ENCODE measurements at regions not wholly inside any gene's neighbourhood (a gene's known extent, or its start where the extent isn't known, plus 50 kb on each side); places are given as distances from the start of the nearest gene placed in this dataset.

DNA sequence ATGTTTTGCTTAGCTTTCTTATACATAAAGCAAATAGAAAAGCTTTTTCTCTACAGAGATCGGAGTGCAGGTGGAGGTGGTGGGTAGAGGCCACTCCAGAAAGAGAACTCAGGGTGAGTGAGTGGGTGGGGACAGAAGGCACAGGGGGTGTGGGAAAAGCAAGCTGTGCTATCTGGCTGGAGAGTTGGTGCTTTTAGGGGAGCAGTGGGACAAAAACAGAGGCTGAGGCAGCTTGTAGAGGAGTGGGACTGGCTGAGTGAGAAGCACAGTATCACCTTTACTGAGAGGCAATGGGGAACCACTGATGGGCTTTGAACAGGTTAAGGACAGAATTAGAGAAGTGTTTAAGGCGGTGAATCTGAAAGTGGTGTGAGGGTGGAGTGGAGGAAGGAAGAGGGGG, 275.3 kb downstream of the TCF7L2 start:
- TF ChIP-seq, protein P1, sequence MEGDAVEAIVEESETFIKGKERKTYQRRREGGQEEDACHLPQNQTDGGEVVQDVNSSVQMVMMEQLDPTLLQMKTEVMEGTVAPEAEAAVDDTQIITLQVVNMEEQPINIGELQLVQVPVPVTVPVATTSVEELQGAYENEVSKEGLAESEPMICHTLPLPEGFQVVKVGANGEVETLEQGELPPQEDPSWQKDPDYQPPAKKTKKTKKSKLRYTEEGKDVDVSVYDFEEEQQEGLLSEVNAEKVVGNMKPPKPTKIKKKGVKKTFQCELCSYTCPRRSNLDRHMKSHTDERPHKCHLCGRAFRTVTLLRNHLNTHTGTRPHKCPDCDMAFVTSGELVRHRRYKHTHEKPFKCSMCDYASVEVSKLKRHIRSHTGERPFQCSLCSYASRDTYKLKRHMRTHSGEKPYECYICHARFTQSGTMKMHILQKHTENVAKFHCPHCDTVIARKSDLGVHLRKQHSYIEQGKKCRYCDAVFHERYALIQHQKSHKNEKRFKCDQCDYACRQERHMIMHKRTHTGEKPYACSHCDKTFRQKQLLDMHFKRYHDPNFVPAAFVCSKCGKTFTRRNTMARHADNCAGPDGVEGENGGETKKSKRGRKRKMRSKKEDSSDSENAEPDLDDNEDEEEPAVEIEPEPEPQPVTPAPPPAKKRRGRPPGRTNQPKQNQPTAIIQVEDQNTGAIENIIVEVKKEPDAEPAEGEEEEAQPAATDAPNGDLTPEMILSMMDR (IDR thresholded peaks at IDR 0.05) = no peak
- no peak for TF ChIP-seq POLR2A (IDR thresholded peaks at IDR 0.05)

Data from lower leg skin (tissue), 3 donors.